ENCODE measurements at regions not wholly inside any gene's neighbourhood (a gene's known extent, or its start where the extent isn't known, plus 50 kb on each side); places are given as distances from the start of the nearest gene placed in this dataset.

GRCh38 chr10:123464430-123465323, 201.5 kb upstream of the GPR26 start:
- no peak overlapping the region for H3K4me3 ChIP-seq (ENCODE audit: extremely low read depth, insufficient read depth, low read length, poor library complexity, severe bottlenecking)
- H3K9me3 ChIP-seq (ENCODE audit: control insufficient read depth, low read length): no peaks in the 10 kb centered on the region
- no peak overlapping the region for H3K27ac ChIP-seq (ENCODE audit: low read depth, low read length, severe bottlenecking)
- no peaks in the 10 kb centered on the region for H3K4me1 ChIP-seq (ENCODE audit: control insufficient read depth, insufficient read depth, low read length, poor library complexity, severe bottlenecking)
- WGBS, 2 experiments (ENCODE audit: insufficient coverage in 2 of 2): 73% methylated on average over 3 of the region's 3 CpGs
- H3K36me3 ChIP-seq (ENCODE audit: control insufficient read depth, insufficient read depth, low read length): no peaks in the 10 kb centered on the region

DNA sequence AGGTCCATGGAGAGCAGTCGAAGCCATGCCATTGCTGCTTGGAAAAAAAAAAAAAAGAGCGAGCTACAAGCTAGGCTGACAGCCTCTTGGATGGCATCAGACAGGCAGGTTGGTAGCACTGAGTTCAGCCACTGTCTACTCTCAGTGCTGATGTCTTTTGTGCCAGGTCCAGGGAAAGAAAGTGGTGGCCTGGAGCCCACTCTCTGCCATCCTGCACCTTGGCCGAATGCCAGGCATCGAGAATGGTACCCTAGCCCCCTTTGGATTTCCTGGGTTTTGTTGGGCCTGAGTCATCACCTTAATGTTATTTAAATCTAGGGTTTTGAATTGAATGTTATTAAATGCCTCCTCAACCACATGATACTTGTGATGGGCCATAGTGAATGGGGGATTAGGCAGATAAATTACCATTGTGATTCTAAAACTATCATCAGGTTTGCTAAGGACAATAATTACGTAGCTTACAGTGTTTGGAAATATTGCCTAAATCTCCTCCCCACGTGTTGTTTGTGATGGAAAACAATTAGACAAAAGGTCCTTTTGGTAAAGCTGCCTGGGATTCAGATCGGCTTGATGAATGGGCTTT, 195.7 kb upstream of the GPR26 start:
- Histone ChIP-seq H3K4me1 (ENCODE audit: control insufficient read depth, insufficient read depth, low read length, poor library complexity, severe bottlenecking) (peaks cover 3% of the 10 kb centered on the region), H3K9me3 (ENCODE audit: control insufficient read depth, low read length) (no peaks in the 10 kb centered on the region), H3K36me3 (ENCODE audit: control insufficient read depth, insufficient read depth, low read length) (no peaks in the 10 kb centered on the region), H3K4me3 (ENCODE audit: extremely low read depth, insufficient read depth, low read length, poor library complexity, severe bottlenecking) (no peak overlapping the region), H3K27ac (ENCODE audit: low read depth, low read length, severe bottlenecking) (no peak overlapping the region)
- WGBS, 2 experiments (ENCODE audit: insufficient coverage in 2 of 2): 96 to 100% methylated on average over 3 of the region's 7 CpGs

DNA sequence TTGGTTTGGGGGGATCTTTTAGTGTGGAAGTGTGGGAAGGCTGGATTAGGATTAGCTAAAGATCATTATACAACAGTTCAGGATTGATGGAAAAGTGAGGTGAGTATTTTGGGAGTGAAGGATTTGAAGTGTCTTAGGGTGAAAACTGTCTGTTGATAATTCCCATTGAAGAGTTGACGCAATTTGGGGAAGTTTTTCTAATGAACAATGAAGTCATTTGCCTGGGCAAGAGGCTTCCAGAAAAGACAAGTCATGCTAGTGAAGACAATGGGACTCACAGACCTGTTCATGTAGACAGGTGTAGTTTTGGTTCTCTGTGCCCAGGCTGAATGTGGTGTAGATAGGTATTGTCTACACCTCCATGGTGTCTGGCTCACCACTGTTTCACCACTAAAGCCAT, 194.3 kb upstream of the GPR26 start:
- H3K9me3 ChIP-seq (ENCODE audit: control insufficient read depth, low read length): no peaks in the 10 kb centered on the region
- H3K27ac ChIP-seq (ENCODE audit: low read depth, low read length, severe bottlenecking): no peak overlapping the region
- no peaks in the 10 kb centered on the region for H3K36me3 ChIP-seq (ENCODE audit: control insufficient read depth, insufficient read depth, low read length)
- no peak overlapping the region for H3K4me3 ChIP-seq (ENCODE audit: extremely low read depth, insufficient read depth, low read length, poor library complexity, severe bottlenecking)
- WGBS, 2 experiments (ENCODE audit: insufficient coverage in 2 of 2): 91 to 100% methylated on average over 1 of the region's 1 CpG
- H3K4me1 ChIP-seq (ENCODE audit: control insufficient read depth, insufficient read depth, low read length, poor library complexity, severe bottlenecking): peaks cover 3% of the 10 kb centered on the region

GRCh38 chr10:123472606-123473005, 193.5 kb upstream of the GPR26 start:
- Histone ChIP-seq H3K4me3 (ENCODE audit: extremely low read depth, insufficient read depth, low read length, poor library complexity, severe bottlenecking) (no peak overlapping the region), H3K4me1 (ENCODE audit: control insufficient read depth, insufficient read depth, low read length, poor library complexity, severe bottlenecking) (peaks cover 3% of the 10 kb centered on the region), H3K9me3 (ENCODE audit: control insufficient read depth, low read length) (no peaks in the 10 kb centered on the region), H3K36me3 (ENCODE audit: control insufficient read depth, insufficient read depth, low read length) (no peaks in the 10 kb centered on the region), H3K27ac (ENCODE audit: low read depth, low read length, severe bottlenecking) (no peak overlapping the region)
- 27 to 46% methylated on average over 9 of the region's 9 CpGs for WGBS, 2 experiments (ENCODE audit: insufficient coverage in 2 of 2)

GRCh38 chr10:123474700-123475099, 191.5 kb upstream of the GPR26 start:
- Histone ChIP-seq H3K4me1 (ENCODE audit: control insufficient read depth, insufficient read depth, low read length, poor library complexity, severe bottlenecking) (peaks cover 3% of the 10 kb centered on the region), H3K27ac (ENCODE audit: low read depth, low read length, severe bottlenecking) (no peak overlapping the region), H3K36me3 (ENCODE audit: control insufficient read depth, insufficient read depth, low read length) (no peaks in the 10 kb centered on the region), H3K4me3 (ENCODE audit: extremely low read depth, insufficient read depth, low read length, poor library complexity, severe bottlenecking) (no peak overlapping the region), H3K9me3 (ENCODE audit: control insufficient read depth, low read length) (no peaks in the 10 kb centered on the region)
- 84 to 100% methylated on average over 4 of the region's 4 CpGs for WGBS, 2 experiments (ENCODE audit: insufficient coverage in 2 of 2)

DNA sequence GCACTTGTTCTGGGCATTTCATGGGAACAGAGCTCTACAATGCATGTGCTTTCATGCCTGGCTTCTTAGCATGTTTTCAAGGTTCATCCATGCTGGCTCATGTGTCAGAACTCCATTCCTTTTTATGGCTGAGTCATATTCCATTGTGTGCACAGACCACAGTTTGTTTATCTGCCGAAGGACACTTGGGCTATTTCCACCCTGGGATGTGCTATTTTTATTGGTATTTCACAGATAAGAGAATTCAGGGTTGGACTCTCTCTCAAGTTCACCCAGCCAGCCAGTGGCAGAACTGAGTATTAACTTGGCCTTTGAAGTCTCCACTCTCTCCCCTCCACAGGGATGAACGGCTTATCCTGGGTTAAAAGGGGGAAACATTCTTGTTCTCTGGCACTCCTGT, 190.7 kb upstream of the GPR26 start:
- no peak overlapping the region for H3K4me3 ChIP-seq (ENCODE audit: extremely low read depth, insufficient read depth, low read length, poor library complexity, severe bottlenecking)
- H3K9me3 ChIP-seq (ENCODE audit: control insufficient read depth, low read length): no peaks in the 10 kb centered on the region
- peaks cover 3% of the 10 kb centered on the region for H3K4me1 ChIP-seq (ENCODE audit: control insufficient read depth, insufficient read depth, low read length, poor library complexity, severe bottlenecking)
- no peak overlapping the region for H3K27ac ChIP-seq (ENCODE audit: low read depth, low read length, severe bottlenecking)
- H3K36me3 ChIP-seq (ENCODE audit: control insufficient read depth, insufficient read depth, low read length): no peaks in the 10 kb centered on the region
- WGBS, 2 experiments (ENCODE audit: insufficient coverage in 2 of 2): 100% methylated on average over 1 of the region's 2 CpGs

DNA sequence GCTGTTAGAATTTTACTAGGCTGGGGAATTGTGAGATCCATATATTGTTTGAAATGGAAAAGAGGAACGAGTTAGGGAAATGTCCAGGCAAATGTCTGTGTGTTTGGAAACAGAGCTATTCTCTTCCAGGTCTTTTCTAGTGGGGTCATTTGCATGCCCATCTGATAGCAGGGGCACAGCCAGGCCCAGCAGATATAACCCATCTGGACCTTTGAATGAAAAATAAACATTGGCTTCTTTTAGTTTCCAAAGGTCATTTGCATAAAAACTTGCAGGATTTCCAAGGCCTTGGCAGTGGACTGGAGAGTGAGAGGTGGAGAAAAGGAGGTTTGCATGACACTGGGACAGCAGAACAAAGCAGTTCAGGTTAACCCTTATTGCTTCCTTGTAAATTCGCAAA, 188.0 kb upstream of the GPR26 start:
- H3K9me3 ChIP-seq (ENCODE audit: control insufficient read depth, low read length): no peaks in the 10 kb centered on the region
- H3K36me3 ChIP-seq (ENCODE audit: control insufficient read depth, insufficient read depth, low read length): no peaks in the 10 kb centered on the region
- H3K4me3 ChIP-seq (ENCODE audit: extremely low read depth, insufficient read depth, low read length, poor library complexity, severe bottlenecking): no peak overlapping the region
- peaks cover 3% of the 10 kb centered on the region for H3K4me1 ChIP-seq (ENCODE audit: control insufficient read depth, insufficient read depth, low read length, poor library complexity, severe bottlenecking)
- WGBS, 2 experiments (ENCODE audit: insufficient coverage in 2 of 2): 71 to 83% methylated on average over 1 to 2 of the region's 2 CpGs
- H3K27ac ChIP-seq (ENCODE audit: low read depth, low read length, severe bottlenecking): no peak overlapping the region

- no peaks in the 10 kb centered on the region for H3K4me1 ChIP-seq (ENCODE audit: control insufficient read depth, insufficient read depth, low read length, poor library complexity, severe bottlenecking)
- H3K4me3 ChIP-seq (ENCODE audit: extremely low read depth, insufficient read depth, low read length, poor library complexity, severe bottlenecking): no peak overlapping the region
- 72 to 77% methylated on average over 4 of the region's 4 CpGs for WGBS, 2 experiments (ENCODE audit: insufficient coverage in 2 of 2)
Observed at GRCh38 chr10:123479640-123480039, 186.5 kb upstream of the GPR26 start.

GRCh38 chr10:123480344-123480743, 185.8 kb upstream of the GPR26 start:
- Histone ChIP-seq H3K9me3 (ENCODE audit: control insufficient read depth, low read length) (no peaks in the 10 kb centered on the region), H3K4me3 (ENCODE audit: extremely low read depth, insufficient read depth, low read length, poor library complexity, severe bottlenecking) (no peak overlapping the region), H3K4me1 (ENCODE audit: control insufficient read depth, insufficient read depth, low read length, poor library complexity, severe bottlenecking) (no peaks in the 10 kb centered on the region), H3K36me3 (ENCODE audit: control insufficient read depth, insufficient read depth, low read length) (no peaks in the 10 kb centered on the region), H3K27ac (ENCODE audit: low read depth, low read length, severe bottlenecking) (no peak overlapping the region)
- 89 to 97% methylated on average over 3 to 4 of the region's 4 CpGs for WGBS, 2 experiments (ENCODE audit: insufficient coverage in 2 of 2)

More at GRCh38 chr10:123479640-123480039, 186.5 kb upstream of the GPR26 start:
- no peaks in the 10 kb centered on the region for H3K36me3 ChIP-seq (ENCODE audit: control insufficient read depth, insufficient read depth, low read length)
- H3K9me3 ChIP-seq (ENCODE audit: control insufficient read depth, low read length): no peaks in the 10 kb centered on the region
- no peak overlapping the region for H3K27ac ChIP-seq (ENCODE audit: low read depth, low read length, severe bottlenecking)

GRCh38 chr10:123480845-123481244, 185.3 kb upstream of the GPR26 start:
- H3K4me1 ChIP-seq (ENCODE audit: control insufficient read depth, insufficient read depth, low read length, poor library complexity, severe bottlenecking): no peaks in the 10 kb centered on the region
- WGBS, 2 experiments (ENCODE audit: insufficient coverage in 2 of 2): 95 to 99% methylated on average over 8 of the region's 9 CpGs
- H3K4me3 ChIP-seq (ENCODE audit: extremely low read depth, insufficient read depth, low read length, poor library complexity, severe bottlenecking): no peak overlapping the region
- H3K27ac ChIP-seq (ENCODE audit: low read depth, low read length, severe bottlenecking): no peak overlapping the region
- H3K36me3 ChIP-seq (ENCODE audit: control insufficient read depth, insufficient read depth, low read length): no peaks in the 10 kb centered on the region
- no peaks in the 10 kb centered on the region for H3K9me3 ChIP-seq (ENCODE audit: control insufficient read depth, low read length)

- WGBS, 2 experiments (ENCODE audit: insufficient coverage in 2 of 2): 93 to 100% methylated on average over 2 of the region's 2 CpGs
- no peaks in the 10 kb centered on the region for H3K36me3 ChIP-seq (ENCODE audit: control insufficient read depth, insufficient read depth, low read length)
- no peak overlapping the region for H3K4me3 ChIP-seq (ENCODE audit: extremely low read depth, insufficient read depth, low read length, poor library complexity, severe bottlenecking)
- no peaks in the 10 kb centered on the region for H3K4me1 ChIP-seq (ENCODE audit: control insufficient read depth, insufficient read depth, low read length, poor library complexity, severe bottlenecking)
- H3K27ac ChIP-seq (ENCODE audit: low read depth, low read length, severe bottlenecking): no peak overlapping the region
- H3K9me3 ChIP-seq (ENCODE audit: control insufficient read depth, low read length): no peaks in the 10 kb centered on the region
Observed at GRCh38 chr10:123484722-123485121, 181.4 kb upstream of the GPR26 start.

Data from mesodermal cell (in vitro differentiated cells).